AG09309 (cell line): ENCODE measurements at regions not wholly inside any gene's neighbourhood (a gene's known extent, or its start where the extent isn't known, plus 50 kb on each side); places are given as distances from the start of the nearest gene placed in this dataset.

ENCODE experiments used
- DNase-seq: peaks from one replicate; pipeline ENCODE4 v3.0.0-alpha.2; 2010; ENCODE audit warnings: low read depth
- H3K4me3 ChIP-seq: 2 replicates; pipeline ENCODE4 v1.5.1; 2011; ENCODE audit warnings: mild to moderate bottlenecking, low read depth, low read length, moderate library complexity; ENCODE audit not compliant: control insufficient read depth
- CTCF ChIP-seq: IDR thresholded peaks from 2 replicates; pipeline ENCODE4 v1.5.1; 2011; ENCODE audit warnings: mild to moderate bottlenecking, low read depth, low read length, inconsistent platforms; ENCODE audit not compliant: insufficient read depth, control insufficient read depth; ENCODE audit errors: missing control alignments

DNA sequence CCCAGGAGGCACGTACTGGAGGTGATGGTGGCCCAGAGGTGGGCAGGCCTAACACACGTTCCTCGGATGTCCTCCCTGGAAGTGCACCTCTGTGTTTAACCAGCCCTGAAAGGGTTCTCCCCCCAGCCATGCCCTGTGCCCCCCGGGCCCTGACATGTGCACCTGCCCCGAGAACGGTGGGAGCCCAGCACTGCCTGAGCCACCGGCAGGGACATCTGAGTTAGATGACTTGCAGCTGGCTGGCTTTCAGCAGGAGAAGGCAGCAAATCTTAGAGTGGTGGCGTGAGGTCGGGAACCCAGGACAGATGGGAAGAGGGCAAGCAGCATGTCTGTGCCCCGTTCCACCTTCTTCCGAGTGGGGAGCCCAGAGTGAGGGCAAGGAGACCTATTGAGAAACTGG, 291.8 kb downstream of the TCERG1L start:
- no peak for TF ChIP-seq CTCF
- DNase-seq: no peak
- H3K4me3 ChIP-seq: no peak overlapping the region

DNA sequence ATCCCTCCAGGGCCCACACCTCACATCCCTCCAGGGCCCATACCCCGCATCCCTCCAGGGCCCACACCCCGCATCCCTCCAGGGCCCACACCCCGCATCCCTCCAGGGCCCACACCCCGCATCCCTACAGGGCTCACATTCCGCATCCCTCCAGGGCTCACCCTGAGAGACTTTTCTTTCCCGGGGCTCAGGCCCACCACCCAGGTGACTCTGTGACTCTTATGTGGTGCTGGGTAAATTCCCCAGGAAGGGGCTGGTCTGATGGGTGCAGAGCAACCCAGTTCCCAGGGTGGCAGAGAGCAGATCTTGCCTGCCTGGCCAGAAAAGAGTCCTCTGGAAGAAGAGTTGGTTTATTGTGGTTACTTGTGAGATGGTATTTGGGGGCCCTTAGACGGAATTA, 290.7 kb downstream of the TCERG1L start:
- TF ChIP-seq CTCF: no peak
- no peak overlapping the region for H3K4me3 ChIP-seq

GRCh38 chr10:131021246-131021895, 290.1 kb downstream of the TCERG1L start:
- no peak for TF ChIP-seq CTCF
- no peak for DNase-seq
- no peak overlapping the region for H3K4me3 ChIP-seq

More for the DNA sequence above, 290.7 kb downstream of the TCERG1L start:
- DNase-seq: no peak

GRCh38 chr10:131021969-131022368, 289.6 kb downstream of the TCERG1L start:
- no peak for TF ChIP-seq CTCF
- DNase-seq: no peak
- no peak overlapping the region for H3K4me3 ChIP-seq

GRCh38 chr10:131022369-131022768, 289.2 kb downstream of the TCERG1L start:
- no peak overlapping the region for H3K4me3 ChIP-seq
- no peak for TF ChIP-seq CTCF
- no peak for DNase-seq

- DNase-seq: no peak
- H3K4me3 ChIP-seq: no peak overlapping the region
- no peak for TF ChIP-seq CTCF
These were observed 288.5 kb downstream of the TCERG1L start for GRCh38 chr10:131022981-131023380.

DNA sequence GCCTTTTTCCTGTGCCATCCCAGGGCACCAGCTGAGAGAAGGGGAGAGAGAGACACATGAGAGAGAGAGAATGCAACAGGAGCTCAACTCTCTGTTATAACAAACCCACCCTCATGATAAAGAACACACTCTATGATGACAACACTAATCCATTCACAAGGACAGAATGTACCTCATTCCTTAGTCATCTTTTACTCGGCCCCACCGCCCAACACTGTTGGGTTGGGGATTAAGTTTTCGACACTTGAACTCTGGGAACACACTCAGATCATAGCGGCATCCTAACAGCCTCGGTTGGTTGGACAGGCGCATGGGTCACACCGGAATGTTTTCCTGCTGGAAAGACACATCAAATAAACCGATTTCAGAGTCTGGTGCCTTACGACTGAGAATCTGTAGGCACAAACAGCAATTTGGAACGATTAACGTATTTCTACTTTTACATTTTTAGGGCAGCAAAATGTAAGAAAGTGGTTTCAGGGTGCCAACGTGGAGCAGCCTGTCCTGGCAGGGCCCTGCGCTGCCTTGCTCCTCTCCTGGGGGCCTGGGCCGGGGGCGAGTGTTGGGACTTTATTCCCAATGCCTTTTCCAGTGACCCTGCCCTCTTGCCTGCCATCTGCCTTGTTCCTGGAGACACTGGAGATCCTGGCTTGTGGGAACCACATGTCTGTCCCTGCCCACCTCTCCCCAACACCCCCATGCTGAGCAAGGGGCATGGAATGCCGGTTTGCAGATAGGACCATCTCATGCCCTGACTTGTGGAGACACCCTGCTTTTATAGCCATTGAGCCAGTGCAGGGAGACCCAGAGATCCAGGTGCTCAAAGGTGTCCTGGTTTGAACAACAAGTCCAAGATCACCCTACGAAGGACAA, 287.0 kb downstream of the TCERG1L start:
- H3K4me3 ChIP-seq: no peak overlapping the region
- no peak for TF ChIP-seq CTCF
- no peak for DNase-seq
